T-helper 9 cell (primary cell): ENCODE measurements at regions not wholly inside any gene's neighbourhood (a gene's known extent, or its start where the extent isn't known, plus 50 kb on each side); places are given as distances from the start of the nearest gene placed in this dataset.
"Not testable (repeated sequence)": the region's sequence is repeated elsewhere in the genome, so short reads cannot be mapped to it uniquely, and the experiment has no call there.

Source experiments
- DNase-seq: peaks from one replicate; pipeline ENCODE4 v3.0.0-alpha.2; 2020

GRCh38 chr5:104635227-104635626 is 1072.6 kb upstream of the NUDT12 start:
- DNase-seq = no peak

- no peak for DNase-seq
Measured at GRCh38 chr5:104628911-104629310, 1066.3 kb upstream of the NUDT12 start.

- DNase-seq = no peak
Measured at GRCh38 chr5:104626122-104626521, 1063.5 kb upstream of the NUDT12 start.

GRCh38 chr5:104612005-104612404 is 1049.4 kb upstream of the NUDT12 start:
- DNase-seq = no peak

GRCh38 chr5:104611135-104611767 is 1048.7 kb upstream of the NUDT12 start:
- no peak for DNase-seq

- DNase-seq = no peak
Measured at GRCh38 chr5:104606258-104606829, 1043.8 kb upstream of the NUDT12 start.

GRCh38 chr5:104599726-104600125 is 1037.1 kb upstream of the NUDT12 start:
- DNase-seq = no peak

GRCh38 chr5:104598285-104598684 is 1035.7 kb upstream of the NUDT12 start:
- no peak for DNase-seq

- DNase-seq = no peak
Measured at GRCh38 chr5:104594850-104595249, 1032.3 kb upstream of the NUDT12 start.

- DNase-seq = no peak
Measured at GRCh38 chr5:104576677-104577076, 1014.1 kb upstream of the NUDT12 start.

GRCh38 chr5:104573949-104574709 is 1011.5 kb upstream of the NUDT12 start:
- no peak for DNase-seq

- no peak for DNase-seq
Measured at GRCh38 chr5:104569621-104570020, 1007.0 kb upstream of the NUDT12 start.

- no peak for DNase-seq
Measured at GRCh38 chr5:104564530-104564929, 1001.9 kb upstream of the NUDT12 start.

GRCh38 chr5:104556957-104557356 is 994.4 kb upstream of the NUDT12 start:
- no peak for DNase-seq

GRCh38 chr5:104551628-104552027 is 989.0 kb upstream of the NUDT12 start:
- no peak for DNase-seq

- DNase-seq = not testable (repeated sequence)
Measured at GRCh38 chr5:104546871-104547270, 984.3 kb upstream of the NUDT12 start.

- no peak for DNase-seq
Measured at GRCh38 chr5:104541141-104541785, 978.7 kb upstream of the NUDT12 start.

GRCh38 chr5:104540448-104540847 is 977.9 kb upstream of the NUDT12 start:
- DNase-seq = no peak

- DNase-seq = no peak
Measured at GRCh38 chr5:104539618-104540350, 977.2 kb upstream of the NUDT12 start.

GRCh38 chr5:104538734-104539133 is 976.1 kb upstream of the NUDT12 start:
- no peak for DNase-seq

GRCh38 chr5:104533498-104533897 is 970.9 kb upstream of the NUDT12 start:
- DNase-seq = no peak

GRCh38 chr5:104526866-104527265 is 964.3 kb upstream of the NUDT12 start:
- DNase-seq = no peak

GRCh38 chr5:104513640-104514072 is 951.1 kb upstream of the NUDT12 start:
- no peak for DNase-seq
